Caco-2 (cell line): ENCODE measurements at regions not wholly inside any gene's neighbourhood (a gene's known extent, or its start where the extent isn't known, plus 50 kb on each side); places are given as distances from the start of the nearest gene placed in this dataset.

Experiments used
- BruUV-seq: library from RNA; stranded (reverse); fragments of 400-500 nt; replicated peaks from 2 replicates; lab custom pipeline; 2021; lab: Mats Ljungman, UMichigan
- CTCF ChIA-PET: fragments of 300-600 bp; sonication (Branson Sonifier 250); formaldehyde crosslinking; loops from one replicate; lab custom pipeline; 2022; ENCODE audit warnings: antibody characterized with exemption; lab: Charles Lee
- POLR2A ChIA-PET: fragments of 300-600 bp; sonication (Branson Sonifier 250); formaldehyde crosslinking; loops from one replicate; lab custom pipeline; 2022; ENCODE audit warnings: antibody characterized with exemption; lab: Charles Lee
- DNase-seq, 2 experiments: peaks; one replicate each; pipeline versions ENCODE4 v3.0.0 to v3.0.0-alpha.2; 2020 to 2022
- H3K27me3 ChIP-seq: replicated peaks from 2 replicates; pipeline ENCODE4 v1.6.0; 2011; ENCODE audit warnings: low read length; ENCODE audit not compliant: control insufficient read depth, insufficient read depth
- H3K36me3 ChIP-seq: 2 replicates; pipeline ENCODE4 v1.5.1; 2011; ENCODE audit warnings: low read length; ENCODE audit not compliant: control insufficient read depth, insufficient read depth
- H3K4me1 ChIP-seq: fragments of 250-450 bp; sonication (Bioruptor Pico); 2 replicates; pipeline ENCODE4 v1.5.1; 2020; ENCODE audit warnings: mild to moderate bottlenecking
- H3K4me3 ChIP-seq: 2 replicates; pipeline ENCODE4 v1.5.1; 2011; ENCODE audit warnings: low read depth, mild to moderate bottlenecking, control low read depth, low read length
- H3K9me3 ChIP-seq: fragments of 250-450 bp; sonication (Bioruptor Pico); 2 replicates; pipeline ENCODE4 v1.5.1; 2020; ENCODE audit warnings: mild to moderate bottlenecking, moderate library complexity
- H3K27ac Mint-ChIP-seq: one replicate; pipeline ENCODE4 v1.8.0; 2022; ENCODE audit warnings: mixed read lengths; ENCODE audit not compliant: unreplicated experiment
- H3K27me3 Mint-ChIP-seq: one replicate; pipeline ENCODE4 v1.8.0; 2022; ENCODE audit warnings: mixed read lengths; ENCODE audit not compliant: insufficient read depth, unreplicated experiment
- H3K36me3 Mint-ChIP-seq: one replicate; pipeline ENCODE4 v1.8.0; 2022; ENCODE audit warnings: mild to moderate bottlenecking, mixed read lengths; ENCODE audit not compliant: insufficient read depth, unreplicated experiment
- H3K4me1 Mint-ChIP-seq: one replicate; pipeline ENCODE4 v1.8.0; 2022; ENCODE audit warnings: low read depth, mixed read lengths; ENCODE audit not compliant: unreplicated experiment
- H3K4me3 Mint-ChIP-seq: one replicate; pipeline ENCODE4 v1.8.0; 2022; ENCODE audit warnings: mild to moderate bottlenecking, moderate library complexity, mixed read lengths; ENCODE audit not compliant: unreplicated experiment
- H3K9me3 Mint-ChIP-seq: one replicate; pipeline ENCODE4 v1.8.0; 2022; ENCODE audit warnings: mixed read lengths; ENCODE audit not compliant: unreplicated experiment
- CTCF ChIP-seq, 2 experiments: fragments of 200-600 bp in 1 of 2; IDR thresholded peaks; 1 replicate in 1 of 2; 2 replicates in 1 of 2; pipeline versions ENCODE4 v1.5.1 to v1.8.0; 2011 to 2022; ENCODE audit warnings: antibody characterized with exemption in 1 of 2, control low read depth in 1 of 2, inconsistent platforms in 1 of 2, low read depth in 1 of 2, low read length in 1 of 2, mild to moderate bottlenecking in 1 of 2, moderate library complexity in 1 of 2; ENCODE audit not compliant: insufficient read depth in 1 of 2, severe bottlenecking in 1 of 2, unreplicated experiment in 1 of 2
- intact Hi-C: fragments of 100-400 bp; cut with micrococcal nuclease; formaldehyde crosslinking; loops from one replicate; pipeline ENCODE4 v1.10.0; 2022; ENCODE audit not compliant: unreplicated experiment

DNA sequence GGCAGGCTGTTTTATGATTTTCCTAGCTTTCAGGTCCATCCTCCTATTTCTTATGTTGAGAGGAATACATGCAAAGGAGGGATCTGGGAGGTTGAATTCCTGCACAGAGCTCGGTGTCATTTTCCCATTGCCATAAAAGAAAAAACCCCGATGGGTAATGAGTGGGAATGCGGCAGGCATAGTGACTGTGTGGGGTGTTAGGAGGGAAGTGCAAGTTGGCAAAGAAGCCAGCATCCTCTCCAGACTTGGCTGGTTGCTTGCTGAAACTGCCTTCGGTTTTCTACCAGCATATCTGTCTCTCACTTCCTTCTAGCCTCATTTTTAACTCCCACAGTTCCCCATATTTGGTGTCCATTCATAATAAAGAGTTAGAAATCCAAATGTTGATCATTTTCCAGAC is 1046.1 kb downstream of the SLC6A15 start:
- intact Hi-C loops, result no loop called here
- no peaks in the 10 kb centered on the region for H3K9me3 ChIP-seq
- no peaks in the 10 kb centered on the region for H3K4me1 ChIP-seq
- ChIA-PET POLR2A (no interaction called here), CTCF (no interaction called here)
- Mint-ChIP-seq H3K4me1 (no peaks in the 10 kb centered on the region), H3K36me3 (no peaks in the 10 kb centered on the region), H3K9me3 (no peaks in the 10 kb centered on the region), H3K4me3 (no peak overlapping the region), H3K27ac (no peak overlapping the region), H3K27me3 (no peaks in the 10 kb centered on the region)
- DNase-seq, result no peak
- no peak for TF ChIP-seq CTCF (IDR thresholded peaks at IDR 0.05; ENCODE audit: insufficient read depth in 1 of 2, low read depth in 1 of 2, low read length in 1 of 2, severe bottlenecking in 1 of 2, unreplicated experiment in 1 of 2)
- no peaks in the 10 kb centered on the region for H3K27me3 ChIP-seq
- H3K4me3 ChIP-seq, result no peak overlapping the region
- BruUV-seq, result no TSS peak
- no peaks in the 10 kb centered on the region for H3K36me3 ChIP-seq

GRCh38 chr12:83865431-83865830 is 1047.2 kb downstream of the SLC6A15 start:
- no peaks in the 10 kb centered on the region for H3K9me3 ChIP-seq
- POLR2A ChIA-PET, result no interaction called here
- no peaks in the 10 kb centered on the region for H3K27me3 Mint-ChIP-seq
- H3K27me3 ChIP-seq, result no peaks in the 10 kb centered on the region
- H3K4me1 ChIP-seq, result no peaks in the 10 kb centered on the region
- H3K4me1 Mint-ChIP-seq, result no peaks in the 10 kb centered on the region
- H3K36me3 Mint-ChIP-seq, result no peaks in the 10 kb centered on the region
- H3K36me3 ChIP-seq, result no peaks in the 10 kb centered on the region
- BruUV-seq, result no TSS peak
- no peak for TF ChIP-seq CTCF (IDR thresholded peaks at IDR 0.05; ENCODE audit: insufficient read depth in 1 of 2, low read depth in 1 of 2, low read length in 1 of 2, severe bottlenecking in 1 of 2, unreplicated experiment in 1 of 2)
- no peaks in the 10 kb centered on the region for H3K9me3 Mint-ChIP-seq
- no peak for DNase-seq
- H3K4me3 Mint-ChIP-seq, result no peak overlapping the region
- H3K27ac Mint-ChIP-seq, result no peak overlapping the region
- no peak overlapping the region for H3K4me3 ChIP-seq
- intact Hi-C loops, result no loop called here
- CTCF ChIA-PET, result no interaction called here

GRCh38 chr12:83864054-83864453 is 1048.5 kb downstream of the SLC6A15 start:
- Mint-ChIP-seq H3K4me3 (no peak overlapping the region), H3K27ac (no peak overlapping the region), H3K9me3 (no peaks in the 10 kb centered on the region), H3K36me3 (no peaks in the 10 kb centered on the region), H3K4me1 (no peaks in the 10 kb centered on the region), H3K27me3 (no peaks in the 10 kb centered on the region)
- Histone ChIP-seq H3K27me3 (no peaks in the 10 kb centered on the region), H3K4me3 (no peak overlapping the region), H3K9me3 (no peaks in the 10 kb centered on the region), H3K36me3 (no peaks in the 10 kb centered on the region), H3K4me1 (no peaks in the 10 kb centered on the region)
- intact Hi-C loops, result no loop called here
- DNase-seq, result no peak
- no TSS peak for BruUV-seq
- ChIA-PET POLR2A (no interaction called here), CTCF (no interaction called here)
- TF ChIP-seq CTCF (IDR thresholded peaks at IDR 0.05; ENCODE audit: insufficient read depth in 1 of 2, low read depth in 1 of 2, low read length in 1 of 2, severe bottlenecking in 1 of 2, unreplicated experiment in 1 of 2), result no peak
